Hippocampal formation (tissue), 2 donors: ENCODE measurements at regions not wholly inside any gene's neighbourhood (a gene's known extent, or its start where the extent isn't known, plus 50 kb on each side); places are given as distances from the start of the nearest gene placed in this dataset.

Source experiments
- DNase-seq, 2 donors: peaks; one replicate each; lab custom pipeline; 2025; lab: John Stamatoyannopoulos, UW

GRCh38 chr4:17103231-17103630 is 204.8 kb upstream of the LDB2 start:
- no peak for DNase-seq

- no peak for DNase-seq
Observed at GRCh38 chr4:17098996-17099395, 200.6 kb upstream of the LDB2 start.

GRCh38 chr4:17098401-17098800 is 200.0 kb upstream of the LDB2 start:
- DNase-seq, result no peak

DNA sequence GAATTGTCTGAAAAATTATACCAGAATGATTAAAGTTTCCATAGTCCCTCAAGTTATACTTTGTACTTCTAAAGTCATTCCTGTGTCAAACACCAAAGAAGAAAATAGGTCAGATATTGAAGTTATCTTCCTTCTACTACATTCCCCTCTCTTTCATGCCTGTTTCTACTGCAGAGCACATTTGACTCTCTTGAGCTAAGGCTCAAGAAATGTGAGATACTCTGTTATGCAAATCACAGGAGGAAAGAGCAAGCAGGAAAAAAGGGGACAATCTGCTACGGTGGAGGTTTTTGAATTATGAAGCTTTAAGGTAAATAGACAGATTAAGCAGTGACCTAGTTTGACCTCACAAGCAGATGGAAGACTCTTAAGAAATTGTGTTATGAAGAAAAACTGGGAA is 198.9 kb upstream of the LDB2 start:
- DNase-seq, result no peak

- no peak for DNase-seq
Observed at GRCh38 chr4:17096692-17097091, 198.2 kb upstream of the LDB2 start.

DNA sequence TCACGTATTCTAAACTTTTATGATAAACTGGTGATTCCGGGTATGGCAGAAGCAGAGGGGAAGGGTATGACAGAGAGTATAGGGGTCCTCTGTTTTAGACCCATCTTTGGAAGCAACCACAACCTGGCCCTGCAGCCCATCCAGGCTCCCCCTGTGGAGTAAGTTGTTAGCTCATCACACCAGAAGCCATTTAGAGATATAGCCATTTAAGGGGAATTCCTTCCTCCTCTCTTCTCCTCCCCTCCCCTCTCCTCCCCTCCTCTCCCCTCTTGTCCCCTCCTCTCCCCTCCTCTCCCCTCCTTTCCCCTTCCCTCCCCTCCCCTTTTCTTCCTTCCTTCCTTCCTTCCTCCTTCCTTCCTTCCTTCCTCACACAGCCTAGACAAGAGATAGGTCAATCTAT is 197.3 kb upstream of the LDB2 start:
- no peak for DNase-seq

- no peak for DNase-seq
Observed at GRCh38 chr4:17094876-17095210, 196.4 kb upstream of the LDB2 start.

- DNase-seq, result no peak
Observed at GRCh38 chr4:17094159-17094875, 195.9 kb upstream of the LDB2 start.

- DNase-seq, result no peak
Observed at GRCh38 chr4:17093481-17093880, 195.0 kb upstream of the LDB2 start.

DNA sequence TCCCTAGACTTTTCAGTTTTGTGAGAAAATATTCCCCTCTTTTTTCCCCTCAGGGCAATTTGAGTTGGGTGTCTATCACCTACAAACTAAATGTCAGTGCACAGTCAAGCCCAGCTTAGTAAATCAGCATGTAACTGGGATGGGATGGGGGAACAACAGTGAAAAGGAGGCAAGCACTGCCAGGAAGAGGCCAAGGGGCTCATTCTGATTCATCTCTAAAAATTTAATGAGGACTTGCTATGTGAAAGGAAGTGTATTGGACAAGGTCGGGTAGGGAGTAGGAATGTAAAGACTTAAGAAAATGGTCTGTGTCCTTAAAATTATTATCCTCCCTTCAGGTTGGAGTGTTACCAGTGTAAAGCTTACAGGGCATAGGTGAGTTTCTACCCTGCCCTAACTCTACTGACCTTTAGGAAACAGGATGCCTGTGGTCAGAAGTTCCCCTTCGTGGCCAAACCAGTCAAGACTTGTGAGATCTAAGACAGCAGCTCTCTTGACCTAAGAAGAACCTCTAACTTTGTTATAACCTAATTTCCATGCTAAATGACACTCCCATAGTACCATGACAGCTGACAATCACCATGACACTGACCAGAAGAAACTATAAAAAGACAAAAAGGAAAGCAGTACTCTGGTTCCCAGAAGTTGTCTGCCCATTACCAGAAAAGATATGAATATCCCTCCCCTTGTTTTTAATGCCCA is 194.4 kb upstream of the LDB2 start:
- DNase-seq, result no peak

GRCh38 chr4:17091104-17091503 is 192.7 kb upstream of the LDB2 start:
- no peak for DNase-seq

- DNase-seq, result no peak
Observed at GRCh38 chr4:17090063-17090462, 191.6 kb upstream of the LDB2 start.

GRCh38 chr4:17085416-17085815 is 187.0 kb upstream of the LDB2 start:
- DNase-seq, result no peak

GRCh38 chr4:17082186-17082585 is 183.7 kb upstream of the LDB2 start:
- no peak for DNase-seq

DNA sequence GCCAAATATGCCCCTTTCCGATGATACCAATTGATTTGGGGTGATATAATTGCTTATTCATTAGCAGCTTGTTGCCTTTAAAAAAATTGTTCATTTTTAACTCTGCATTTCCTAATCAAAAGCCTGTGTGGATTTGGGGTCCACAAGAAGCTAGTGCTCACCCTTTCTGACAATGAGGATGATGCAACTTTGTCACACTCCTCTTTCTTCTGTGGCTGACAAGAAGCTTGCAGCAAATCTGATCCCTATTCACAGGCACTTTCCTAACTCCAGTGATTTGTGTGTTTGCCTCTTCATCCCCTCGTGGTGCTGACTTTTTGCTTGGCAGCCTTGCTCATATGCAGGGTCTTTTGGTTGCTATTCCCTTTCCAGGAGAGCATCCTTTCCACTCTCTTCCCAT is 182.7 kb upstream of the LDB2 start:
- DNase-seq, result no peak

DNA sequence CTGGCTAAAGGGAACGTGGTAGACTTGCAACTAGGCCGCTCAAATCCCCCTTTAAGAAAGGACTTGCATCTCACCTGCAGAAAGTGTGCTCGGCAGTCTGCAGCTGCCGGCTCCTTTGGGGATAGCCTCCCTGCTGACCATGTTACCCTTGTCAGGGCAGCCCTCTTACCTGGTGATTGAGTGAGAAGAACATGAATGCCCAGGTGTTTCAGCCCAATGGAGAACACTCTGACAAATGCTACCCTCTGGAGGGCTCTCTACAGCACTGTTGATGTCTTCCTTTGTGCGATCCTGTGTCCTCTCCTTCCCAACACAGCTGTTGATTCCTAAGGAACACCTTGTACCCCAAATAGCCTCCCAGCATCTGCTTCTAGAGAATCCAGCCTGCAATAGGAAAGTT is 178.7 kb upstream of the LDB2 start:
- no peak for DNase-seq

DNA sequence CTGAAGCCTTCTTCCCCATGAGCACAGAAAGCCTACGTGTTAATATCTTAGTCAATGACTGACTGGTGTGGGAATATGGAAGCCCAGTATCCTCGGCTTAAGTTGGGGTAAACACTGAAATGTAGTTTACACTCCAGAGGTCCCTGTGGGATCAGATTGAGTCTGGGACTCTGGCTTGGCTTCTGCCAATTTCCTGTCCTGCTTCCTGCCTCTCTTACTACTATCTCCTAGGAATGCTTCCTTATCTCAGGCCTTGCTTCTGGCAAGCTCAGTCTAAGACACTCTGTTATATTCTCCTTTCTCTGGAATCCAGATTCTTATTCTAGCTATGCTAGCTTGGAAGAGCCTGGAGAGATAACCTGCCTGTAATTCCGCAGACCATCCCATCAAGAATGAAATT is 174.0 kb upstream of the LDB2 start:
- no peak for DNase-seq

- DNase-seq, result no peak
Observed at GRCh38 chr4:17068891-17069290, 170.4 kb upstream of the LDB2 start.

DNA sequence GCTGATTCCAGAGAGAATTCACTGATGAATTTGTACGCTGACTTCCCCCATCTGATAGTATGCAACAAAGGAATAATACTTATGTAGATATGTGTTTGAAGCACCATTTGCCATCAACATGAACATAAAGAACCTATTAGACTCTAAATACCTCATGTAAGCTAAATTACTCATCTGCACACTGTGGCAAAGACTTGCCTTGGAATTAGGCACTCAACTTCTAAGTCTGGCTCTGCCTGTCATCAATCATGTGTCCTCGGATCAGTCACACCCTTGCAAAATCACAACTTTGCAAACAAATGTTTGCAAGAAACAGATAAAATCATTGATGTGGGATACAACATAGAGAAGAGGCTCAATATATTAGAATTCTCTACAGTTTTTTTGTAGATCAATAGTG is 169.9 kb upstream of the LDB2 start:
- no peak for DNase-seq

- DNase-seq, result no peak
Observed at GRCh38 chr4:17066972-17067371, 168.5 kb upstream of the LDB2 start.

DNA sequence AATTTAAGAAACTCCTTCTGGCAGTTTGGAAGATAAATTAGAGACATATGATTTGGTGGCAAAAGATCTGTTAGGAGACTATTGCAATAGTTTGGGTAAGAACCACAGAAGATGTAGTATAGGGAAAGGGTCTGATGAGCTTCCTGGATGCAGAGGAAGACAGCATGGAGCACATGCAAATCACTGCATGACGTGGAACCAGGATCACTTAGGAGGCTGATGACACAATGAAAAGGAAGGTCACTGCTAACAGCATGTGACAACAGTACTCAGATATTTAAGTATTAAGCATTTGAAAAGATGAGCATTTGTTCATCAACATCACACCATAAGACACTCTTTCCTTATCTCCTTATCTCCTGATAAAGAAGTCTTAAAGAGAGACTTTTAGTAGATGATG is 167.8 kb upstream of the LDB2 start:
- DNase-seq, result no peak

DNA sequence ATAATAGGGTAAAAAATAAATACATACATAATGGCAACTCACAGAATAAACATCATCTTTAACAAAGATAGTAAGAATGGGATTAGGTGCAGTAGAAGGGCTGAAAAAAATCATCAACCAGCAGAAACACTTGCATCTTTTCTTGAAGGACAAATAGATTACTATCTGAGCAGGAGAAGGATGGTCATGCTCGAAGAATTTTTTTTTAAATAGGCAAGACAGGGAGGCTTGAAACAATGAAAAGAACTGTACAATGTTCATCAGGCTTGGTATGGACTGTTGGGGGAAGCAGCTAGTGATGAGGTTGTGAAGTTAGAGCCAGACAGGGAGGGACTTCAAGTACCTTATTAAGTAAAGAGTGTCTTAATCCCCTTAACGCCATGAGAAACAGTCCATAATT is 167.4 kb upstream of the LDB2 start:
- no peak for DNase-seq

- no peak for DNase-seq
Observed at GRCh38 chr4:17064959-17065358, 166.5 kb upstream of the LDB2 start.

DNA sequence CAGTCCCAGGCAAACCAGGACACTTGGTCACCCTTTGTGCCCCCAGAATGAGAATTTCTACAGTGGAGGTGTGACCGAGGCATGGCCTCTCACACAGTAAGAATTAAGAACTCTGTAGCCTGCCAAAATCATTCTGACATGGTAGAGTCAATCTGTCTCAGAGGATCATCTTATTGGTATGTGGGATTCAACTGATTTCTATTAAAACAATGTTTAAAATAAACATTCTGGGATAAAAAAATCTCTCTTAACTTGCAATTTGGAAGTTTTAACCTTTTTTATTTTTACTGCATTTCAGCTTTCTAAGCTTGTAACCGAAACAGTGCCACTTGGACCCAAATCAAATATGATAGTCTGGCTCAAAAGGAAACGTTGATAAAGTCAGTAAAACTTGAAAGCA is 165.4 kb upstream of the LDB2 start:
- no peak for DNase-seq
